ENCODE measurements at regions not wholly inside any gene's neighbourhood (a gene's known extent, or its start where the extent isn't known, plus 50 kb on each side); places are given as distances from the start of the nearest gene placed in this dataset.

GRCh38 chr4:176583278-176583677 is 209.4 kb downstream of the VEGFC start:
- POLR2A ChIA-PET = no interaction called here
- CTCF ChIA-PET = no interaction called here
- TF ChIP-seq CTCF (IDR thresholded peaks at IDR 0.05; ENCODE audit: low read depth, low read length) = no peak

GRCh38 chr4:176584031-176584606 is 208.6 kb downstream of the VEGFC start:
- ChIA-PET CTCF (no interaction called here), POLR2A (no interaction called here)

More at GRCh38 chr4:176583278-176583677, 209.4 kb downstream of the VEGFC start:
- Histone ChIP-seq H3K27me3 (ENCODE audit: control insufficient read depth, insufficient read depth, low read length) (no peaks in the 10 kb centered on the region), H3K27ac (ENCODE audit: low read depth, low read length) (no peak overlapping the region), H3K9me3 (ENCODE audit: control insufficient read depth, insufficient read depth, low read length) (no peaks in the 10 kb centered on the region), H3K4me3 (ENCODE audit: low read depth, low read length) (no peak overlapping the region)
- no peak for DNase-seq (ENCODE audit: low read depth, low spot score)

GRCh38 chr4:176587920-176588319 is 204.8 kb downstream of the VEGFC start:
- peak; percentile 23 for DNase-seq (ENCODE audit: low read depth, low spot score)
- H3K9me3 ChIP-seq (ENCODE audit: control insufficient read depth, insufficient read depth, low read length) = peaks cover 2% of the 10 kb centered on the region; the same call in 1 of the 2 replicates
- CTCF ChIA-PET = no interaction called here
- H3K4me3 ChIP-seq (ENCODE audit: low read depth, low read length) = no peak overlapping the region
- no peak overlapping the region for H3K27ac ChIP-seq (ENCODE audit: low read depth, low read length)
- no peak for TF ChIP-seq CTCF (IDR thresholded peaks at IDR 0.05; ENCODE audit: low read depth, low read length)
- no peaks in the 10 kb centered on the region for H3K27me3 ChIP-seq (ENCODE audit: control insufficient read depth, insufficient read depth, low read length)
- POLR2A ChIA-PET = interaction anchor here (0.6 kb wide), 1 partner anchor 17 kb away, joined by 8 read pairs; no protein-coding TSS in a partner anchor

More at GRCh38 chr4:176584031-176584606, 208.6 kb downstream of the VEGFC start:
- TF ChIP-seq CTCF (IDR thresholded peaks at IDR 0.05; ENCODE audit: low read depth, low read length) = no peak
- no peak for DNase-seq (ENCODE audit: low read depth, low spot score)
- Histone ChIP-seq H3K9me3 (ENCODE audit: control insufficient read depth, insufficient read depth, low read length) (no peaks in the 10 kb centered on the region), H3K4me3 (ENCODE audit: low read depth, low read length) (no peak overlapping the region), H3K27me3 (ENCODE audit: control insufficient read depth, insufficient read depth, low read length) (no peaks in the 10 kb centered on the region), H3K27ac (ENCODE audit: low read depth, low read length) (no peak overlapping the region)

- Histone ChIP-seq H3K27ac (ENCODE audit: low read depth, low read length) (no peak overlapping the region), H3K9me3 (ENCODE audit: control insufficient read depth, insufficient read depth, low read length) (peaks cover 2% of the 10 kb centered on the region; the same call in 1 of the 2 replicates), H3K4me3 (ENCODE audit: low read depth, low read length) (no peak overlapping the region), H3K27me3 (ENCODE audit: control insufficient read depth, insufficient read depth, low read length) (no peaks in the 10 kb centered on the region)
- POLR2A ChIA-PET = interaction anchor here (0.6 kb wide), 1 partner anchor 18 kb away, joined by 8 read pairs; no protein-coding TSS in a partner anchor
- CTCF ChIA-PET = no interaction called here
- TF ChIP-seq CTCF (IDR thresholded peaks at IDR 0.05; ENCODE audit: low read depth, low read length) = no peak
- DNase-seq (ENCODE audit: low read depth, low spot score) = no peak
Measured at GRCh38 chr4:176588436-176588835, 204.3 kb downstream of the VEGFC start.

DNA sequence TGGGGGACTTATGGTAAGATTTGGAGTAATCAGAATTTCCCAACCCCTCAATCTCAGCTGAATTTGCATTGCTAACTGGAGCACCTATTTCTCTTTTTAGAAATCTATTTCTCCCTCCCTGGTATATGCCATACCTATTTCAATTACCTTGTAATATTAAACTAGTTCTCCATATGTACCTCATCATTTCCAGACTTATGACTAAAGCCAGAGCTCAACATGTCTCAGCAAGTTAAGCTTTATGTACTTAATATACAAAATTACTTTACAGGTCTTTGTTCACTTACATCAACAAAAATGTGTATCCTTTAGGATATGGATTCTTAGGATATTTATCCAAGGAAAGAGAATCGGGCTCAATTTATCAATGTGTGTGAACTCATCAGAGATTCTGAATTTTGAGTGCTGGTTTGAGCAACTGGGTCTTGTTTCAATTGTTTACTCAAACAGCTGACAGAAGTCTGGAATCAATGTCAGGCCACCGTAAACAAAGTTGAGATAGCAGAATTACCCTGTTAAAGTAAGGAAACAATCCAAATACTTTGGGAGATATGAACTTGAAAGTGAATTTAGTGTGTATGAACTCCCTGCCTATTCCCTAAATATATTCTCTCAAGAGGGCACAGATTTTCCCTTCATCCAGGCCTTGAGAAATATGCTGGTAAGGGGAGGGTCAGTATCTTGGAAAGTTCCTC is 199.6 kb downstream of the VEGFC start:
- TF ChIP-seq CTCF (IDR thresholded peaks at IDR 0.05; ENCODE audit: low read depth, low read length) = no peak
- Histone ChIP-seq H3K4me3 (ENCODE audit: low read depth, low read length) (no peak overlapping the region), H3K27me3 (ENCODE audit: control insufficient read depth, insufficient read depth, low read length) (no peaks in the 10 kb centered on the region), H3K9me3 (ENCODE audit: control insufficient read depth, insufficient read depth, low read length) (peaks cover 5% of the 10 kb centered on the region; the same call in 1 of the 2 replicates), H3K27ac (ENCODE audit: low read depth, low read length) (no peak overlapping the region)
- POLR2A ChIA-PET = no interaction called here
- DNase-seq (ENCODE audit: low read depth, low spot score) = no peak
- CTCF ChIA-PET = interaction anchor here (0.7 kb wide), 1 partner anchor 215 kb away, joined by 3 read pairs; no protein-coding TSS in a partner anchor

Data from AG04450 (cell line).